ENCODE measurements at regions not wholly inside any gene's neighbourhood (a gene's known extent, or its start where the extent isn't known, plus 50 kb on each side); places are given as distances from the start of the nearest gene placed in this dataset.

DNA sequence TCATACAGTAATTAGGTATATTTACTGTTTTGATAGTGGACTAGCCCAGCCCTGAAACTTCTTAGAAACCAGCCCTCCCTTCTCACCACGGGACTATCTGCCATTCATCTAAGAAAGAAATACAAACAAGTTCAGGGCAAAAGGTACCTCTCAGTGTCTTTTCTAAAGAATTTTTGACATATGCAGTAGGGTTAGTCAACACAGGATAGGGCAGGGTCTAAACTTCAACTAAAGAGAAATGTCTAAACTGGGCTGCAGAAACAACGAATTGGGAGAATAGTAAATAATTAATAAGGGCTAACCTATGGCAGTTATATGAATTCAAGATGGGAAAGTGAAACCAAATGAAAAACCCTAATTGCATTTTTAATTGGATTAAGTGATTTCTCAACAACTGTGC lies 496.6 kb downstream of the INHBA start:
- Histone ChIP-seq H3K9me3 (no peaks in the 10 kb centered on the region), H4K20me1 (no peaks in the 10 kb centered on the region), H3K36me3 (no peaks in the 10 kb centered on the region), H3K4me3 (no peak overlapping the region), H3K4me1 (no peaks in the 10 kb centered on the region), H3K27ac (no peak overlapping the region), H3K4me2 (no peak overlapping the region), H3K27me3 (no peaks in the 10 kb centered on the region), H3K9ac (no peak overlapping the region)
- TF ChIP-seq Cebpa-rat (IDR thresholded peaks at IDR 0.05): no peak

DNA sequence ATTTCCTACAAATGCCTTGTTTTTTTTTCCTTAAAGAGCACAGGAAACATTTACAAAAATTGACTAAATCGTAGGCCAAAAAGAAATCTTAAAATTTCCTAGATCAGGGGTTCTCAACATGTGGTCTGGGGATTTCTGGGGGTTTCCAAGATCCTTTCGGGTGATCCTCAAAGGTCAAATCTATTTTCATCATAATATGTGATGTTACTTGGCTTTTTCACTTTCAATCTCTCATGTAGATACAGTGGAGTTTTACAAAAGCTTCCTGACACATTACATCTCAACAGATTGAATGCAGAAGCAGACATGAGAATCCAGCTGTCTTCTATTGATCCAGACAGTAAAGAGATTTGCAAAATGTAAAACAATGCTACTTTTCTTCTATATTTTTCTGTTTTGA lies 497.3 kb downstream of the INHBA start:
- H4K20me1 ChIP-seq: no peaks in the 10 kb centered on the region
- no peak overlapping the region for H3K27ac ChIP-seq
- H3K9ac ChIP-seq: no peak overlapping the region
- TF ChIP-seq Cebpa-rat (IDR thresholded peaks at IDR 0.05): no peak
- H3K9me3 ChIP-seq: no peaks in the 10 kb centered on the region
- H3K27me3 ChIP-seq: no peaks in the 10 kb centered on the region
- no peaks in the 10 kb centered on the region for H3K4me1 ChIP-seq
- no peak overlapping the region for H3K4me3 ChIP-seq
- H3K4me2 ChIP-seq: no peak overlapping the region
- no peaks in the 10 kb centered on the region for H3K36me3 ChIP-seq

DNA sequence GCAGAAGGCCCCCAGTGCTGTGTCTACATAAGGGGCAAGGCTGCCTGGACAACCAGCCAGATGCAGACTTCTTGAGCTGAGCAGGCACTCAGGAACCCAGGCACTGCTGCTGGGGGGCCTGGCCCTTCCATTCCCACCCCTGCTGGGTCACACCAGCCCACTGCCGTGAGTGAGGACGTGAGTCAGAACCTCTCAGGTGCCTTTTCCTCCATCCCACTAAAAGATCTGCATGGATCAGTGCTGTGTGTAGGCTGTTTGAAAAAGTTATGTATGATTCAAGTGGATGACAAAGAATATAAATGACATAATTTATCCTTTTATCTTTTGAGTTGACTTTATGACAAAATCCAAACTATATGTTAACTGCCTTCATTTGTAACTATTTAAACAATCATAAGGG lies 499.3 kb downstream of the INHBA start:
- no peaks in the 10 kb centered on the region for H3K9me3 ChIP-seq
- H3K4me3 ChIP-seq: no peak overlapping the region
- H3K4me1 ChIP-seq: no peaks in the 10 kb centered on the region
- TF ChIP-seq Cebpa-rat (IDR thresholded peaks at IDR 0.05): no peak
- H3K27ac ChIP-seq: no peak overlapping the region
- H4K20me1 ChIP-seq: no peaks in the 10 kb centered on the region
- H3K9ac ChIP-seq: no peak overlapping the region
- no peak overlapping the region for H3K4me2 ChIP-seq
- no peaks in the 10 kb centered on the region for H3K36me3 ChIP-seq
- H3K27me3 ChIP-seq: no peaks in the 10 kb centered on the region

- H3K9ac ChIP-seq: no peak overlapping the region
- no peaks in the 10 kb centered on the region for H3K4me1 ChIP-seq
- no peaks in the 10 kb centered on the region for H3K9me3 ChIP-seq
- no peaks in the 10 kb centered on the region for H3K36me3 ChIP-seq
- no peak for TF ChIP-seq Cebpa-rat (IDR thresholded peaks at IDR 0.05)
- no peaks in the 10 kb centered on the region for H3K27me3 ChIP-seq
- H3K4me3 ChIP-seq: no peak overlapping the region
- H3K4me2 ChIP-seq: no peak overlapping the region
- no peaks in the 10 kb centered on the region for H4K20me1 ChIP-seq
- H3K27ac ChIP-seq: no peak overlapping the region
These were observed 501.9 kb downstream of the INHBA start for GRCh38 chr7:41201021-41201420.

DNA sequence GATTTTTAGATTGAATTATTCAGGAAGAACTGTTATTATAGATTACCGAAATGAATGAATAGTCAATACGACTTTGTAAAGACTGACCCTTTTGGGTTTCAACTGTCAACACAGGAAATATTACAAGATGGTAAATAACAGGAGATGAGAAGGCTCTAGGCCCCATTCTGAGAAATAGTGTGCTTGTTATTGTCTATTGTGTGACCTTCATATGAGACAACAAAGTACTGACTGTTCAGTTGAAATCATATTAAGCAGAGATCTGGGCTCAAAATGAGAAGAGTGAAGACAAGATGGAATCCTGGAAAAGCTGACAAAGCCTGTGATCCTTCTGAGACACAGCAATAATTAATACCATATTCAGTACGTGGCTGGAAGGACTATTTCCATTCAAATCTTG lies 503.8 kb downstream of the INHBA start:
- Histone ChIP-seq H3K27me3 (no peaks in the 10 kb centered on the region), H4K20me1 (no peaks in the 10 kb centered on the region), H3K36me3 (no peaks in the 10 kb centered on the region), H3K4me3 (no peak overlapping the region), H3K4me1 (no peaks in the 10 kb centered on the region), H3K4me2 (no peak overlapping the region), H3K9ac (no peak overlapping the region), H3K27ac (no peak overlapping the region), H3K9me3 (no peaks in the 10 kb centered on the region)
- TF ChIP-seq Cebpa-rat (IDR thresholded peaks at IDR 0.05): no peak

- H3K27me3 ChIP-seq: no peaks in the 10 kb centered on the region
- no peaks in the 10 kb centered on the region for H4K20me1 ChIP-seq
- H3K4me3 ChIP-seq: no peak overlapping the region
These were observed 504.4 kb downstream of the INHBA start for GRCh38 chr7:41198502-41198901.

DNA sequence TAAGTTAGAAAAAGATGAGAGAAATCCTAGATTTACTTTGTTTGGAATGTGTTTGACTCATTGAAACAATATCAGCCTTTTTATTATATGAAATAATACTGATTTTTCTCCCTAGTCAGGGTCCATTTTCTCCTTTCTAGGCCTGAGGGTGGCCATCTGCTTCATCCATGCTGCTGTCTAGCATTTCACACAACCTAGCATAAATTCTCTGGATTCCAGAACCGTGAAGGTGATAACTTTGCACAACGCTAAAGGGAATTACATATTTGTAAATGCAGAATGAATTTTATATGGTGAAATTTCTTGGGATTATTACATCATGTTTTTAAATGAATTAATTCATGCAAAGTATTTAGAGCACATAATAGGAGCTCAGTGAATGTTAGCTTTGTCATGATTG lies 505.1 kb downstream of the INHBA start:
- Histone ChIP-seq H3K9ac (no peak overlapping the region), H3K36me3 (no peaks in the 10 kb centered on the region), H3K4me3 (no peak overlapping the region), H3K9me3 (no peaks in the 10 kb centered on the region), H3K27me3 (no peaks in the 10 kb centered on the region), H4K20me1 (no peaks in the 10 kb centered on the region), H3K4me1 (no peaks in the 10 kb centered on the region), H3K4me2 (no peak overlapping the region), H3K27ac (no peak overlapping the region)
- TF ChIP-seq Cebpa-rat (IDR thresholded peaks at IDR 0.05): no peak

More at GRCh38 chr7:41198502-41198901, 504.4 kb downstream of the INHBA start:
- H3K4me2 ChIP-seq: no peak overlapping the region
- H3K4me1 ChIP-seq: no peaks in the 10 kb centered on the region
- TF ChIP-seq Cebpa-rat (IDR thresholded peaks at IDR 0.05): no peak
- no peak overlapping the region for H3K27ac ChIP-seq
- H3K9ac ChIP-seq: no peak overlapping the region
- no peaks in the 10 kb centered on the region for H3K36me3 ChIP-seq
- H3K9me3 ChIP-seq: no peaks in the 10 kb centered on the region

GRCh38 chr7:41193738-41194282 lies 509.1 kb downstream of the INHBA start:
- TF ChIP-seq Cebpa-rat (IDR thresholded peaks at IDR 0.05): no peak
- no peak overlapping the region for H3K9ac ChIP-seq
- H3K36me3 ChIP-seq: no peaks in the 10 kb centered on the region
- H3K27ac ChIP-seq: no peak overlapping the region
- H3K4me1 ChIP-seq: no peaks in the 10 kb centered on the region
- no peak overlapping the region for H3K4me2 ChIP-seq
- no peaks in the 10 kb centered on the region for H3K9me3 ChIP-seq
- H3K4me3 ChIP-seq: no peak overlapping the region
- no peaks in the 10 kb centered on the region for H3K27me3 ChIP-seq
- no peaks in the 10 kb centered on the region for H4K20me1 ChIP-seq

DNA sequence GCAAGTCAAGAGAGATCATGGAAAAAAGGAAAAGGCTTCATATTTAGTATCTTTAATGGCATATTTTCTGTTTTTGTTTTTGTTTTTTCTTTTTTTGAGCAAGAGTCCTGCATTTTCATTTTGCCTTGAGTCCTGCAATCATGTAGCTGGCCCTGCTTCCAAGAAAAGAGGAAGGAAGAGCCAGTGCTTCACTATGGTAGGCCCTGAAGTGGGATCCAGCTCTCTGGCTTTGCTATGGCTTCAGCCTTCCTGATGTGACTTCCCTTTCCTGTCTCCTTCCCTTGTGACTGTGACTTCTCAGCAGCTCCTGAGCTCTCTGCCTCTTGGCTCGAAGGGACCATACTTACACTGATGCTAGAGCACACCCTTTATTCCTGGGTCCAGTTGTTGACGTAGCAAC lies 512.3 kb downstream of the INHBA start:
- no peak overlapping the region for H3K9ac ChIP-seq
- no peak overlapping the region for H3K4me2 ChIP-seq
- H3K9me3 ChIP-seq: no peaks in the 10 kb centered on the region
- no peak overlapping the region for H3K4me3 ChIP-seq
- no peaks in the 10 kb centered on the region for H4K20me1 ChIP-seq
- H3K4me1 ChIP-seq: no peaks in the 10 kb centered on the region
- no peaks in the 10 kb centered on the region for H3K36me3 ChIP-seq
- no peaks in the 10 kb centered on the region for H3K27me3 ChIP-seq
- no peak for TF ChIP-seq Cebpa-rat (IDR thresholded peaks at IDR 0.05)
- H3K27ac ChIP-seq: no peak overlapping the region

DNA sequence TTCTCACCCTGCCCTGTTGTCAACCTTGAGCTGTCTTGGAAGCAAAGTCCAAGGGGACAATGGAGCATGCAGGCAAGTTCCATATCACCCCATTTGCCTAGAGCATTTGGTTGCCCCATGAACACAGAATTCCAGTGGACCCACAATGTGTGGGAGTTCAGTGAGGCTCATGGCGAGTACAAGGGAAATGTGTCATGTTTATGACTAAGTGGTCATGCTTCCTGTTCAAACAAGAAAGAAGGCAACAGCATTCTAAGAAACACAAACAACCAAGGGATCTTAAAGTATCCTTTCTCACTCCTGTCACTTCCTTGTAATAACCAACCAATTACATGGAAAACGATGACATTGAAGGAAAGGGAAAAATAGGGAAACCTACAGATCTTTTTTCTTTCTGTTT lies 513.0 kb downstream of the INHBA start:
- H3K4me2 ChIP-seq: no peak overlapping the region
- no peaks in the 10 kb centered on the region for H3K4me1 ChIP-seq
- no peak for TF ChIP-seq Cebpa-rat (IDR thresholded peaks at IDR 0.05)
- no peak overlapping the region for H3K9ac ChIP-seq
- H3K27ac ChIP-seq: no peak overlapping the region
- no peaks in the 10 kb centered on the region for H3K36me3 ChIP-seq
- no peaks in the 10 kb centered on the region for H3K9me3 ChIP-seq
- no peak overlapping the region for H3K4me3 ChIP-seq
- no peaks in the 10 kb centered on the region for H3K27me3 ChIP-seq
- no peaks in the 10 kb centered on the region for H4K20me1 ChIP-seq
